ENCODE measurements at regions not wholly inside any gene's neighbourhood (a gene's known extent, or its start where the extent isn't known, plus 50 kb on each side); places are given as distances from the start of the nearest gene placed in this dataset.

GRCh38 chr1:95176861-95177260, 57.1 kb upstream of the RWDD3 start:
- Mint-ChIP-seq H3K4me1 (no peaks in the 10 kb centered on the region), H3K9me3 (peaks cover 8% of the 10 kb centered on the region), H3K27me3 (ENCODE audit: low read depth) (no peaks in the 10 kb centered on the region), H3K36me3 (peaks cover 7% of the 10 kb centered on the region), H3K4me3 (no peak overlapping the region), H3K27ac (no peak overlapping the region)
- no peak for DNase-seq (ENCODE audit: low spot score)
- ChIA-PET POLR2A (no interaction called here), CTCF (no interaction called here)
- TF ChIP-seq SMAD3 (CRISPR knock-in tag; IDR thresholded peaks at IDR 0.05; ENCODE audit: borderline replicate concordance) (no peak), CTCF (IDR thresholded peaks at IDR 0.05) (no peak), IRF1 (CRISPR knock-in tag; IDR thresholded peaks at IDR 0.05) (no peak), ETV6 (CRISPR knock-in tag; IDR thresholded peaks at IDR 0.05) (no peak), ATF2 (CRISPR knock-in tag; IDR thresholded peaks at IDR 0.05; ENCODE audit: borderline replicate concordance, low read depth) (no peak)
- TF ChIP-seq, protein P1, sequence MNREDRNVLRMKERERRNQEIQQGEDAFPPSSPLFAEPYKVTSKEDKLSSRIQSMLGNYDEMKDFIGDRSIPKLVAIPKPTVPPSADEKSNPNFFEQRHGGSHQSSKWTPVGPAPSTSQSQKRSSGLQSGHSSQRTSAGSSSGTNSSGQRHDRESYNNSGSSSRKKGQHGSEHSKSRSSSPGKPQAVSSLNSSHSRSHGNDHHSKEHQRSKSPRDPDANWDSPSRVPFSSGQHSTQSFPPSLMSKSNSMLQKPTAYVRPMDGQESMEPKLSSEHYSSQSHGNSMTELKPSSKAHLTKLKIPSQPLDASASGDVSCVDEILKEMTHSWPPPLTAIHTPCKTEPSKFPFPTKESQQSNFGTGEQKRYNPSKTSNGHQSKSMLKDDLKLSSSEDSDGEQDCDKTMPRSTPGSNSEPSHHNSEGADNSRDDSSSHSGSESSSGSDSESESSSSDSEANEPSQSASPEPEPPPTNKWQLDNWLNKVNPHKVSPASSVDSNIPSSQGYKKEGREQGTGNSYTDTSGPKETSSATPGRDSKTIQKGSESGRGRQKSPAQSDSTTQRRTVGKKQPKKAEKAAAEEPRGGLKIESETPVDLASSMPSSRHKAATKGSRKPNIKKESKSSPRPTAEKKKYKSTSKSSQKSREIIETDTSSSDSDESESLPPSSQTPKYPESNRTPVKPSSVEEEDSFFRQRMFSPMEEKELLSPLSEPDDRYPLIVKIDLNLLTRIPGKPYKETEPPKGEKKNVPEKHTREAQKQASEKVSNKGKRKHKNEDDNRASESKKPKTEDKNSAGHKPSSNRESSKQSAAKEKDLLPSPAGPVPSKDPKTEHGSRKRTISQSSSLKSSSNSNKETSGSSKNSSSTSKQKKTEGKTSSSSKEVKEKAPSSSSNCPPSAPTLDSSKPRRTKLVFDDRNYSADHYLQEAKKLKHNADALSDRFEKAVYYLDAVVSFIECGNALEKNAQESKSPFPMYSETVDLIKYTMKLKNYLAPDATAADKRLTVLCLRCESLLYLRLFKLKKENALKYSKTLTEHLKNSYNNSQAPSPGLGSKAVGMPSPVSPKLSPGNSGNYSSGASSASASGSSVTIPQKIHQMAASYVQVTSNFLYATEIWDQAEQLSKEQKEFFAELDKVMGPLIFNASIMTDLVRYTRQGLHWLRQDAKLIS (CRISPR knock-in tag; IDR thresholded peaks at IDR 0.05; ENCODE audit: borderline replicate concordance), result no peak
- no peak for ATAC-seq

DNA sequence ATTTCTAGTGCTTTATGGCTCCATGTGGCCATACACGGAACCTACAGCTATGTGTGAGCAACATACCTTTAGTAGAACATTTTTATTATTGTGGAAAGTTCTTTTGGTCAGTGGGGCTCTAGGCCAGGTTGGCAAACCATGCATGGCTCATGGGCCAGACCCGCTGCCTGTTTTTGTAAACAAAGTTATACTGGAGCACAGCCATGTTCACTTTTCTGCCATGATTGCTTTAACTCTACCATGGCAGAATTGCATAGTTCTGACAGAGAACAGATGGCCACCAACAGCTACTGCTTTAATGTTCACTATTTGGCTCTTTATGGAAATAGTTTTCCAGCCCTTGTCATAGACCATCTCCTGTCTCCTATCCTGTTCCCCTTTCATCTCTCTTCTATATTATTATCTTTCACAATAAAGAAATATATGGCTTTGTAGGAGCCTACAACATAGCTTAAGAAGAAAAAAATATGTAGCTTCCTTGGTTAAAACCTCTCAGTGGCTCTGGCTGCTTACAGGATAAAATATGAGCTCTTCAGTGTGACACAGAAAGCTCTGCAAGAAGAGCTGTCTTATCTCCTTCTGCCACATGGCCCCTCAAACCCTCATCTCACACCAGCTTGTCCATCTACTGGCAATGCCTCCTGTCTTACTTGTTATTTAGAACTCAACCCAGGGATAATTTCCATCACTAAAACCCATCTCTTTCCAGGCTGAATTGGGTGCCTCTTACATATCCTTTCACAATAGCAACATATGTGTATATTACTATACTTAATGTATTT, 54.6 kb upstream of the RWDD3 start:
- no peak overlapping the region for H3K27ac Mint-ChIP-seq
- H3K36me3 Mint-ChIP-seq, result peaks cover 7% of the 10 kb centered on the region
- peaks cover 3% of the 10 kb centered on the region; the same call in 1 of the 2 replicates for H3K27me3 Mint-ChIP-seq (ENCODE audit: low read depth)
- no peak overlapping the region for H3K4me3 Mint-ChIP-seq
- ATAC-seq (no peak), DNase-seq (ENCODE audit: low spot score) (no peak)
- no peaks in the 10 kb centered on the region for H3K4me1 Mint-ChIP-seq
- CTCF ChIA-PET, result interaction anchor here (1.9 kb wide), 1 partner anchor 55 kb away, joined by 6 read pairs; the partner anchor contains the start of gene RWDD3
- POLR2A ChIA-PET, result no interaction called here
- H3K9me3 Mint-ChIP-seq, result peaks cover 8% of the 10 kb centered on the region
- no peak for TF ChIP-seq TP53 (CRISPR knock-in tag; IDR thresholded peaks at IDR 0.05)
- no peak for TF ChIP-seq FOXK1 (CRISPR knock-in tag; IDR thresholded peaks at IDR 0.05)
- TF ChIP-seq, protein P2, sequence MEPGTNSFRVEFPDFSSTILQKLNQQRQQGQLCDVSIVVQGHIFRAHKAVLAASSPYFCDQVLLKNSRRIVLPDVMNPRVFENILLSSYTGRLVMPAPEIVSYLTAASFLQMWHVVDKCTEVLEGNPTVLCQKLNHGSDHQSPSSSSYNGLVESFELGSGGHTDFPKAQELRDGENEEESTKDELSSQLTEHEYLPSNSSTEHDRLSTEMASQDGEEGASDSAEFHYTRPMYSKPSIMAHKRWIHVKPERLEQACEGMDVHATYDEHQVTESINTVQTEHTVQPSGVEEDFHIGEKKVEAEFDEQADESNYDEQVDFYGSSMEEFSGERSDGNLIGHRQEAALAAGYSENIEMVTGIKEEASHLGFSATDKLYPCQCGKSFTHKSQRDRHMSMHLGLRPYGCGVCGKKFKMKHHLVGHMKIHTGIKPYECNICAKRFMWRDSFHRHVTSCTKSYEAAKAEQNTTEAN (CRISPR knock-in tag; IDR thresholded peaks at IDR 0.05), result no peak
- TF ChIP-seq ATF2 (CRISPR knock-in tag; IDR thresholded peaks at IDR 0.05; ENCODE audit: borderline replicate concordance, low read depth), result no peak
- no peak for TF ChIP-seq ZNF263 (CRISPR knock-in tag; IDR thresholded peaks at IDR 0.05; ENCODE audit: low read depth)
- TF ChIP-seq, protein P3, sequence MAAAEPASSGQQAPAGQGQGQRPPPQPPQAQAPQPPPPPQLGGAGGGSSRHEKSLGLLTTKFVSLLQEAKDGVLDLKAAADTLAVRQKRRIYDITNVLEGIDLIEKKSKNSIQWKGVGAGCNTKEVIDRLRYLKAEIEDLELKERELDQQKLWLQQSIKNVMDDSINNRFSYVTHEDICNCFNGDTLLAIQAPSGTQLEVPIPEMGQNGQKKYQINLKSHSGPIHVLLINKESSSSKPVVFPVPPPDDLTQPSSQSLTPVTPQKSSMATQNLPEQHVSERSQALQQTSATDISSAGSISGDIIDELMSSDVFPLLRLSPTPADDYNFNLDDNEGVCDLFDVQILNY (CRISPR knock-in tag; IDR thresholded peaks at IDR 0.05), result no peak
- TF ChIP-seq ZNF396 (CRISPR knock-in tag; IDR thresholded peaks at IDR 0.05; ENCODE audit: borderline replicate concordance), result no peak
- no peak for TF ChIP-seq NFYB (CRISPR knock-in tag; conservative IDR thresholded peaks at IDR 0.05; ENCODE audit: low read depth)
- no peak for TF ChIP-seq HMGXB4 (CRISPR knock-in tag; IDR thresholded peaks at IDR 0.05)
- TF ChIP-seq ESRRA (CRISPR knock-in tag; IDR thresholded peaks at IDR 0.05; ENCODE audit: borderline replicate concordance), result no peak
- TF ChIP-seq CBFB (CRISPR knock-in tag; IDR thresholded peaks at IDR 0.05; ENCODE audit: low read depth), result no peak

Measured in WTC11 (cell line).